ENCODE measurements at regions not wholly inside any gene's neighbourhood (a gene's known extent, or its start where the extent isn't known, plus 50 kb on each side); places are given as distances from the start of the nearest gene placed in this dataset.

- peaks cover 16% of the 10 kb centered on the region for H3K27me3 ChIP-seq (ENCODE audit: insufficient read depth, low read length)
- no peak for TF ChIP-seq CTCF (IDR thresholded peaks at IDR 0.05; ENCODE audit: extremely low read depth, low read depth, low read length)
- DNase-seq (ENCODE audit: insufficient read length, low spot score, missing footprints): peak; percentile 90
Measured at GRCh38 chr18:34493099-34493544, 217.0 kb upstream of the DTNA start.

GRCh38 chr18:34493566-34494358 is 216.3 kb upstream of the DTNA start:
- Histone ChIP-seq H3K4me3 (ENCODE audit: insufficient read depth, low read length) (peak overlapping the region; percentile 67), H3K4me2 (ENCODE audit: insufficient read depth, low read length) (peak overlapping the region; percentile 78), H4K20me1 (ENCODE audit: insufficient read depth, low read length) (no peaks in the 10 kb centered on the region), H3K4me1 (ENCODE audit: insufficient read depth, low read length) (peaks cover 6% of the 10 kb centered on the region), H3K9me3 (ENCODE audit: low read depth, low read length) (no peaks in the 10 kb centered on the region), H3K36me3 (ENCODE audit: insufficient read depth, low read length) (no peaks in the 10 kb centered on the region), H3K27ac (ENCODE audit: low read depth, low read length) (no peak overlapping the region), H2AFZ (ENCODE audit: low read length) (peak overlapping the region; percentile 68), H3K27me3 (ENCODE audit: insufficient read depth, low read length) (peaks cover 16% of the 10 kb centered on the region), H3K79me2 (ENCODE audit: insufficient read depth, low read length) (no peaks in the 10 kb centered on the region)
- DNase-seq (ENCODE audit: insufficient read length, low spot score, missing footprints): peak; percentile 85
- TF ChIP-seq CTCF (IDR thresholded peaks at IDR 0.05; ENCODE audit: extremely low read depth, low read depth, low read length): no peak

More at GRCh38 chr18:34493099-34493544, 217.0 kb upstream of the DTNA start:
- Histone ChIP-seq H3K4me3 (ENCODE audit: insufficient read depth, low read length) (peak overlapping the region; percentile 67), H3K36me3 (ENCODE audit: insufficient read depth, low read length) (no peaks in the 10 kb centered on the region), H3K9me3 (ENCODE audit: low read depth, low read length) (no peaks in the 10 kb centered on the region), H3K79me2 (ENCODE audit: insufficient read depth, low read length) (no peaks in the 10 kb centered on the region), H2AFZ (ENCODE audit: low read length) (peak overlapping the region; percentile 79), H3K4me2 (ENCODE audit: insufficient read depth, low read length) (peak overlapping the region; percentile 78), H3K4me1 (ENCODE audit: insufficient read depth, low read length) (peaks cover 6% of the 10 kb centered on the region), H3K27ac (ENCODE audit: low read depth, low read length) (no peak overlapping the region), H4K20me1 (ENCODE audit: insufficient read depth, low read length) (no peaks in the 10 kb centered on the region)

GRCh38 chr18:34494359-34494696 is 215.8 kb upstream of the DTNA start:
- Histone ChIP-seq H3K27me3 (ENCODE audit: insufficient read depth, low read length) (peaks cover 16% of the 10 kb centered on the region), H3K4me2 (ENCODE audit: insufficient read depth, low read length) (no peak overlapping the region), H3K79me2 (ENCODE audit: insufficient read depth, low read length) (no peaks in the 10 kb centered on the region), H3K4me3 (ENCODE audit: insufficient read depth, low read length) (no peak overlapping the region), H2AFZ (ENCODE audit: low read length) (no peak overlapping the region), H3K4me1 (ENCODE audit: insufficient read depth, low read length) (peaks cover 6% of the 10 kb centered on the region), H3K9me3 (ENCODE audit: low read depth, low read length) (no peaks in the 10 kb centered on the region), H4K20me1 (ENCODE audit: insufficient read depth, low read length) (no peaks in the 10 kb centered on the region), H3K27ac (ENCODE audit: low read depth, low read length) (no peak overlapping the region), H3K36me3 (ENCODE audit: insufficient read depth, low read length) (no peaks in the 10 kb centered on the region)
- TF ChIP-seq CTCF (IDR thresholded peaks at IDR 0.05; ENCODE audit: extremely low read depth, low read depth, low read length): no peak
- peak; percentile 61 for DNase-seq (ENCODE audit: insufficient read length, low spot score, missing footprints)

- H3K4me1 ChIP-seq (ENCODE audit: insufficient read depth, low read length): peaks cover 6% of the 10 kb centered on the region
- no peaks in the 10 kb centered on the region for H3K36me3 ChIP-seq (ENCODE audit: insufficient read depth, low read length)
- H4K20me1 ChIP-seq (ENCODE audit: insufficient read depth, low read length): no peaks in the 10 kb centered on the region
- H3K4me3 ChIP-seq (ENCODE audit: insufficient read depth, low read length): no peak overlapping the region
- H3K9me3 ChIP-seq (ENCODE audit: low read depth, low read length): no peaks in the 10 kb centered on the region
- DNase-seq (ENCODE audit: insufficient read length, low spot score, missing footprints): no peak
- no peaks in the 10 kb centered on the region for H3K79me2 ChIP-seq (ENCODE audit: insufficient read depth, low read length)
- H3K27me3 ChIP-seq (ENCODE audit: insufficient read depth, low read length): peaks cover 16% of the 10 kb centered on the region
- H3K27ac ChIP-seq (ENCODE audit: low read depth, low read length): no peak overlapping the region
- no peak overlapping the region for H3K4me2 ChIP-seq (ENCODE audit: insufficient read depth, low read length)
- TF ChIP-seq CTCF (IDR thresholded peaks at IDR 0.05; ENCODE audit: extremely low read depth, low read depth, low read length): no peak
- no peak overlapping the region for H2AFZ ChIP-seq (ENCODE audit: low read length)
Measured at GRCh38 chr18:34495506-34495905, 214.6 kb upstream of the DTNA start.

Measured in osteoblast (primary cell).